Stimulated activated CD8-positive, alpha-beta memory T cell treated with anti-CD3 and anti-CD28 coated beads, Interleukin-7, amount 100 ng/mL, for 4 hours (primary cell): ENCODE measurements at regions not wholly inside any gene's neighbourhood (a gene's known extent, or its start where the extent isn't known, plus 50 kb on each side); places are given as distances from the start of the nearest gene placed in this dataset.

Experiments
- DNase-seq, 2 donors: peaks; one replicate each; pipeline ENCODE4 v3.0.0-alpha.2; 2020; ENCODE audit warnings: low read depth in 2 of 2

DNA sequence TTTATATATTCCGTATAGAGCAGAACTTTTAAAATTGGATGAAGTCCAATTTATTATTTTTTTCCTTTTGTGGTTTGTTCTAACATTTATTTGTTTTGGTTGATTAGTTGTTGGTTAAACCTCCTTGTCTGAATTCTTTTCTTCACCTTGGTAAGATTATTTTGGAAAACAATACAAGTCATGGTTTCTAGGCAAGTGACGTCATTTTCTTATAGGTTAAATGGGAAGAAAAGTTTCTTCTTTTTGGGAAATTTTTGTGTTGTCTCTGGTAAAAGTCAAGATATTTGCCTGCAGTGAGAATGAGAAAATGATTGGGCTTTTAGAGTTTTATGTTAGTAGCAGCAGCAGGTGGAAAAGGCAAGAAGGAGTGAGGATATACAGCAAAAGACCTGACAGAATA lies 197.9 kb downstream of the OTOR start:
- no peak for DNase-seq

DNA sequence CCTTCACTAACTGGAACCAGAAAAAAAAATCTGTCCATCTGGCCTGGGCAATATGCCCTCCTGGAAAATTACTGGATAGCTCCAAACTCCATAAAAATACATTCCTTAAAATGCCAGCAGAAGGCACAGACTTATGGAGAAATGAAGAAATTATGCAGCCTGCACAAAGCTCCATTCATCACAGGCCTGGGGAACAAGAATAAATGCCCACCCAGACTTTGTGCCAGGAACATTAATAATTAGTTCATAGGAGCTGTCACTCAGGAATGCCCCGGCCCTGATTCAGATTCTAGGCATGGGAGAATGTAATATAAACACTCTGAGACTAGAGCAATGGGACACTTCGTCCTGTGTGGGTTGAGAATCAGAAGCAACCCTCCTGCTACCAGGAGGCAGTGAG lies 199.3 kb downstream of the OTOR start:
- DNase-seq: no peak

DNA sequence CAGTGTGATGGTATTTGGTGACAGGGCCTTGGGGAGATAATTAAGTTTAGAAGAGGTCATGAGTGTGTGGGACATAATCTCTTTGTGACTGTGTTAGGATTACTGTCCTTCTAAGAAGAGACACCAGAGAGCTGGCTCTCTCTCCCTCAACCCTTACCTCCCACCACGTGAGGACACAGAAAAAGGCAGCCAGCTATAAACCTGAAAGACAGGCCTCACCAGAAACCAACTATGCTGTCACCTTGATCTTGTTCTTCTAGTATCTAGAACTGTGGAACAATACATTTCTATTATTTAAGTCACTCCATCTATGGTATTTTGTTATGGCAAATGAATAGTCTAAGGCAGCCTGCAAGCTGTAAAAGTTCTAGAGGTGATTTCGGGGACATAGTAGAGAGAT lies 203.7 kb downstream of the OTOR start:
- DNase-seq: no peak

DNA sequence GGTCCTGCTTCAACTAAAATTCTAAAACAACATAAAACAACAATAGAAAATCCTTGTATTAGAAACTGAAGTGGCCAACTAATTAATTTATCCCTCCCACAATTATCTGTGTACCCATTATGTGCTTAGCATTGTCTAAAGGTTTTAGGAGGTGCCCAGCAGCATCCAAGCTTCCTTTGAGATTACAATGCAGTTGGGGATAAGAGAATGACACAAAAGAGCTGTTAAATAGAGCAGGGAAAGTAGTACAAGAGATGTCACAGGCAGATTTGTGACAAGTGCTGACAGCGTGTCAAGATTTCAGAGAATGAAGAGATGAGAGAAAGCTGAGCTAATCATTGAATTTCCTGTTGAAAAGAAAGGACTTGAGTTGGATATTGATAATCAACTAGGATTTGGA lies 204.8 kb downstream of the OTOR start:
- no peak for DNase-seq

DNA sequence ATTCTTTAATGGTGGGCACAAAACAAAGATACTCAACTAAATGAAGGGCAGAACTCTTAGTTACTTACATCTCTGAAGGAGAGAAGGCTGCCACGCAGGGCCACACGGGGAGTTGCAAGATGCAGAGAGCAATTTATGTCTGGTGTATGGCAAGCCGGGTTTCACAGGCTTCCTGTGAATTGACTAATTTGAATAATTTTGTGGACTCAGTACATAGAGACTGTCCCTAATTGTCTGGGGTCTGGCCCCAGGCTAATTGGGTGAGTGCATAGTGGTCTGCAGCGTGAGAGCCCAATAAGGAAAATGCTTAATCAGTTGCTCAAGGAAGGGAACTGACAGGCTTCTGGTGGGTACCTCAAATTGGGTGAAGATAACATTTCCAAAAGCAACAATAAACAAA lies 205.7 kb downstream of the OTOR start:
- no peak for DNase-seq

DNA sequence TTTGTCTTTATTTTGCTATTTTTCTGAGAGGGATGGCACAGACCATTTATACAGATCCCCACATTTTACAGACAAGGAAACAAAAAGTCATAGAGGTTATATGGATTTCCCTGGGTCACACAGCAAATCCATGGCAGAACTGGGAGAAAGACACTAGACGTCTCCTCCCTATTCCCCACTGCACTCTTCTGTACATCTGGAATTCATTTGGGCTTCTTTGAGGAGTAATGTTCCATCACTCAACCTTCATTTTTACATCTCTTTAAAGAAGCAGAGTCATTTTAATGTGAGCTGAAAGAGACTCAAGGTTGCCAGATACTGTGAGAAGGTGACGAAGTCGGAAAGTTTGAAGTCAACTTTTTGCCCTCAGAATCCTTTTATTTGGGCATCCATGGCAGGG lies 207.3 kb downstream of the OTOR start:
- no peak for DNase-seq

DNA sequence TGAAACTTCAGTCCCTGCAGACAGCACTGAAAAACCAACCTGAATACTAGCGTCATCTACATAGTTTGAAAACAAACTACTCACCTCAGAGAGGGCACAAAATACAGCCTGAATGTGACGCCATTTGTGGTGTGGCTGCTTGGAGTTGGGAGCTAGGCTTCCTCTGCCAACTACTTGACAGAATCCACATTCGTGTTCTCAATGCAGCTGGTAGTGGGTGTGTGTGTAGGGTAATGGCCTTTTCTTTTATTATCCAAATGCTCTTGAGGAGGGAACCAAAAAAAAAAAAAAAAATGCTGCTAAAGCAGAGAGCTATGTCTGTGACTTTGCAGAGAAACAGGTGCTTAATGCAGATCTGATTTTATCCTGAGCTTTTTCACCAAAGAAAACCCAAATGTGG lies 207.8 kb downstream of the OTOR start:
- DNase-seq: no peak

DNA sequence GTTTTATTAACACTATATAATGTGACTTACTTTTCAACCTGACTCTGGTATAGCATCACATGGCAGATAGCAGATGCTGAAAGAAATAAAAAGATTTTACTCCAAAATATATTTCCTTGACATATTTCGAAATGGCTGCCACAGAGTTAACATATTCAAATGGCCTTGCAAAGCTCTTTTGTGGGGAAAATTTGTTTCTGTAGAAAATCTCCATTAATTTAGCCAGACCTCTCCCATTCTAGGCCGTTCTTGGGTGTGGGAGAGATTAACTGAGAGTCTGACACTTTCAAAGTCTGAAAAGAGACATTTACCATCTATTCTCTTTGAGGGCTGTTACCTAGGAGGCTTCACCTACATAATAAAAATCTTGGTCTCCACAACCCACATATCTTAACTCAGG lies 217.2 kb downstream of the OTOR start:
- no peak for DNase-seq

DNA sequence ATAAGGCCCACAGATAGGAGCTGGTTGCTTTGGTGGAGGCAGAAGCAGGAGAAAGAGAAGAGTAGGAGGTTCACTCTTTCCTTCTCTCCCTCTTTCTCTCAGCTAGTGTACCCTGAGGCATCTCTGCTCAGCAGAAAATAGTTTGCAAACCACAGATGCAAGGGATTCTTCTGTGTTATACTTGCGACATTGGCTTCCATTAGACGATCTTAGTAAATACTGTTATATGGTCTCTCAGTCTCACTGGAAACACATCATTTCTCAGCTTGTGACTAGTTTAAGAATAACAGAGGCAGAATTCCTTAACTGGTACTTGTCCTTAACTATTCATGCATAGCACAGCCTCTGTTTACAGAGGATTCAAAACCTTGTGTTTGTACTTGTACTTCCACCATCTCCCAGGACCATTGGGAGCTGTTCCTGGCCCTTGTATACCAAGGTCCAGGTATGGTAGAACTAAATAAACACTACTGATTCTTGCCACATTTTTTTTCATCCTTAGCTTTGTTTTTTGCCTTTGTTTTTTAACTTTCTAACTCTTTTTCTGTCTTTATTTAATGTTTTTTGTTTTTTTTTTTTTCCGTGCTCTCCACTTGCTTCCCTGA lies 218.2 kb downstream of the OTOR start:
- DNase-seq: no peak

DNA sequence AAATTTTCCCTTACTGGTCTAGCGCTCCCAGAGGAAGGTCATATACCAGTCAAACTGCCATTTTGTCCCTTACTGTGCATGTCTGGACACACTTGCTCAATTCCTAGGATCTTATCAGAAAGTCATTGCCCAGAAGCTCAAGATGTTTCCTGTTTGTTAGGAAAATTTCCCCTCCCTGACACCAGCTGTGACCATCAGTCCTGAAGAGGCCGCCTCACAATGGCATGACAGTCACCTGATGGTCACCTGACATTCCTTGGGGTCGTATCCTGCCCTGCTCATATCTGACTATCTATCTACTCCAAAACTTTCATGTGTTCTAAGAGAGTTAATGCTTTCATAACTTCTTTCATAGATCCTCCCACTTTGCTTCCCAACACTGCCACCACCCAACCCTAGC lies 219.9 kb downstream of the OTOR start:
- no peak for DNase-seq

DNA sequence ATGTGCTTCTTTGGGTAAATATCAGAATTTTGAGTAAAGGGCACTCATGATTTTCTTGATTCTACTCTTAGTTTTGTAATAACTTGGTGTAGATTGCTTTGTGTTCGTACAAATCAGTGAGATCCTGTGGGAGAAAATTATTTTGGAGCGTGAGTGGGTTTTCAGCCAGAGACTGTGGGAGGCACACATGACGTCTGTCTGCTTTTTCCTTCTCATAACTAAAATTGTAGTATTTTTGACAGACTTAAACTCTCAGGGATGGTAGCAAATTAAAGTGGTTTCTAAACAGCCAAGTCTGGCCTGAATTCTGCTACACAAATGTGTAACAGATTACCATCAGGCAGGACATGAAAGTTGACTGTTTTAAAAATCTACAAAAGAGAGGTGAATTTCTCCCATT lies 222.6 kb downstream of the OTOR start:
- no peak for DNase-seq

DNA sequence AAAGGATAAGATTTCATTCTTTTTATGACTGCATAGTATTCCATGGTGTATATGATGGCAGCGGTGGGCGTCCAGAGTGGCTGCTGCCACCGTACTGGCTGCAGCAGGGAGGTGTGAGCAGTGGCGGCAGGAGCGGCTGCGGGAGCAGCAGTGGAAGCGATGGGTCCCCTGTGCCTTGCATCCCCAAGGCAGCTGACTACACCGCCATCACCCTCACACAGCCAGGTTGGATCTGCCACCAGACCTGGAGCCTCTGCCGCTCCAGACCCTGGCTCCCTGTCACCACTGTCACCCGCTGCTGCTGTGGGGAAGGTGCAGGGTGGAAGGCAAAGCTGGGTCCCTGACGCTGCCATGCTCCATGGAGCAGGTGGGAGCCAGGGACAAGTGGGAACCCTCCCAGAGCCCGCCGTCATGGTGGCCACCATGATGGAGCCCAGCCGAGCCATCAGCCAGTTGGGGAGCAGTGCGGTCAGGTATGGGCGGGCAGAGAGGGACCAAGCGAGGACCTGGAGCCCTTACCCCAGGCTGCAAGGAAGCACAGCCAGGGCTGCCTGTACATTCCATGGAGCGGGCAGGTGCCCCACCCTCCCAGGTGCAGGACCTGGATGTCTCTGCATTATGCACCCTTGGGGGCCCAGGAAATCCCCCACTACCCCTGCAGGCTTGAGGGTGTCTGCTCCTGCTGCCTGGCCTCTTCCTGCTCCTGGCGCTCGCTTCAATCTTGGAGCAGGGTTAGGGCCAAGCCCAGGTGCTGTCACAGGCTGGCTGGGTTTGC lies 226.1 kb downstream of the OTOR start:
- DNase-seq: no peak

DNA sequence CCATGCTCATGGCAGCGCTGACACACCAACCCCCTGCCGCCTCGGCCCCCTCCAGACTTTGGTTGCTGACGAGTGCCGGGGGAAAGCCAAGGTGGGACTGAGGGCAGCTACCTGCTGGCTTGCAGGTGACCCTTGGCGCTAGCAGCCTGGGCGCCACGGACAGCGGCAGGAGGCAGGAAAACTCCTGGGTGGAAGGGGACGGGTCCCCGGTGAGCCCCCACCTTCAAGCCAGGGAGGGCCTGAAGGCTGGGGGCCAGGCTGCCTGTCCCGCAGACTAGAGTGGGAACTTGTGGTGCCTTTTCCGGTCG lies 226.7 kb downstream of the OTOR start:
- DNase-seq: no peak

DNA sequence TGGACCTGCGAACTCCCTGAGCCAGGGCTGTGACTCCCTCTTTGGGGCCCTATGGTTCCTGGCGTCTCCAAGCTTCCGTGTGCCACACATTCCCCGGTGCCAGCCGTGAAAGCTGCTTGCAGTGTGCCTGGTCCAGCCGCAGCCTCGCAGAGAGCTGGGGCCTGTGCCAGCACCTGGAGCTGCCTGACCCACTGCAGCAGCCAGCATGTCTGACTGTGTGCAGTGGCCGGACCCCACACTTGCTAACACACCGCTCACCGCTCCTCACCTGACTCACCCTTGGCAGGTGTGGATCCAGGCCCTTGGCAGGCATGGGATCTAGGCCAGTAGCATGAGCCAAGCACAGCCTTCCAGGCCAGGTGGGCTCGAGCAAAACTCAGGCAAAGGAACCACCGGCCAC lies 227.5 kb downstream of the OTOR start:
- no peak for DNase-seq

DNA sequence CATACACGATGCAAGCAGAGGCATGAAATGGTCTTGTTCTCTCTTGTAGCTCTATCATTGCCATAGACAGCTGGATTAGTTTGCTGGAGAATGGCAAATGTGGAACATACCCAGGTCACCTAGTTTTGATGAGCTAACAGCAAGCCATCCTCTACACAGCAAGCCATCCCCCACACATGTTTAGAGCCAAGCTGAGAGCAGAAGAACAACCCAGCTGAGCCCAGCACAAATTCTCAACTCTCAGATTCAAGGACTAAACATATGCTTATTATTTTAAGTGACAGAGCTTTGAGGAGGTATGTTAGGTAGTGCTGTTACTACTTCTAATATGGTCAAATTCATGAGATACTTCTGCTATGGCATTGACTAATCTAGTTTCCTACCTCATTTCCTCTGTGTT lies 230.3 kb downstream of the OTOR start:
- no peak for DNase-seq

DNA sequence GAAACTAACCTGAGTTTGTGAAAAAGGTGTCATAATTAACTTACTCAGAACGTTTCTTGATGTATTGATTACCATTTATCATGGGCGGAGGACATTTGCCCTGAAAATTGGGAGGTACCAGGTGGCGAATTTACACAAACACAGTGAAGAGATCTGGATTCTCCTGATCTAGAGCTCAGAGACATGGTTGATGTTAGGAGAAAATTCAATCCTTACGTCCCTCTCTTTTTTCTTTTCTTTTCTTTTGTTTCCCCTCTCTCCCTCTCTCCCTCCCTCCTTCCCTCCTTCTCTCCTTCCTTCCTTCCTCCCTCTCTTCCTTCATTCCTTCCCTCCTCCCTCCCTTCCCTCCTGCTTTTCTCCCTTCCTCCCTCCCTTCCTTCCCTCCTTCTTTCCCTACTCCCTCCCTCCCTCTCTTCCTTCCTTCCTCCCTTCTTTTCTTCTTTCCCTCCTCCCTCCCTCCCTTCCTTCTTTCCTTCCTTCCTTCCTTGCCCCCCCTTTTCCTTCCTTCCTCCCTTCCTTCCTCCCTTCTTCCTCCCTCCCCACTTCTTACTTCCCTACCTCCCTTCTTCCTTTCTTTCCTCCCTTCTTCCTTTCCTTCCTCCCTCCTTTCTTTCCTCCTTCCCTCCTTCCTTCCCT lies 234.1 kb downstream of the OTOR start:
- DNase-seq: no peak

DNA sequence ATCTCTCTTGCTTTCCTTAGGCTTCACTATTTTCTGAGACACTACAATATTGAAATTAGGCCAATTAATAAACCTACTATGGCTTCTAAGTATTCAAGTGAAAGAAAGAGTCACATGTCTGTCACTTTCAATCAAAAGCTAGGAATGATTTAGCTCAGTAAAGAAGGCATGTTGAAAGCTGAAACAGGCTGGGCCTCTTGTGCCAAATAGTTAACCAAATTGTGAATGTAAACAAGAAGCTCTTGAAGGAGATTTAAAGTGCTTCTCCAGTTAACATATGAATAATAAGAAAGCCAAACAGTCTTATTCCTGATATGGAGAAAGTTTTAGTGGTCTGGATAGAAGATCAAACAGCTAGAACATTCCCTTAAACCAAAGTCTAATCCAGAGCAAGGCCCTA lies 236.3 kb downstream of the OTOR start:
- no peak for DNase-seq

DNA sequence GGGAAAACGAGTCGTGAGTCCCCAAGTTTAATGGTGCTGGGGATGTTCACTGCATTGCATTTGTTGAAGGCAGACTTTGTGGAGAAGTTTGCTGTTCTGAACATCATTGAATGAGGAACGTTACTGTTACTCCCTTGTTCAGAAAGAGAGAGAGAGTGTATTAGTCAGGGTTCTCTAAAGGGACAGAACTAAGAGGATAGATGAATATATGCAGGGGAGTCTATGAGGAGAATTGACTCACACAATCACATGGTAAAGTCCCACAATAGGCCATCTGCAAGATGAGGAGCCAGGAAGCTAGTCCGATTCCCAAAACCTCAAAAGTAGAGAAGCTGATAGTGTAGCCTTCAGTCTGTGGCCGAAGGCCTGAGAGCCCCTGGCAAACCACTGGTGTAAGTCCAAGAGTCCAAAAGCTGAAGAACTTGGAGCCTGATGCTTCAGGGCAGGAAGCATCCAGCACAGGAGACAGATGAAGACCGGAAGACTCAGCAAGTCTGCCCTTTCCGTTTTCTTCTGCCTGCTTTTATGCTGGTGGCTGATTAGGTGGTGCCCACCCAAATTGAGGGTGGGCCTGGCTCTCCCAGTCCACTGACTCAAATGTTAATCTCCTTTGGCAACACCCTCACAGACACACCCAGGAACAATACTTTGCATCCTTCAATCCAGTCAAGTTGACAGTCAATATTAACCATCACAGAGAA lies 223.5 kb upstream of the PCSK2 start:
- DNase-seq: no peak

DNA sequence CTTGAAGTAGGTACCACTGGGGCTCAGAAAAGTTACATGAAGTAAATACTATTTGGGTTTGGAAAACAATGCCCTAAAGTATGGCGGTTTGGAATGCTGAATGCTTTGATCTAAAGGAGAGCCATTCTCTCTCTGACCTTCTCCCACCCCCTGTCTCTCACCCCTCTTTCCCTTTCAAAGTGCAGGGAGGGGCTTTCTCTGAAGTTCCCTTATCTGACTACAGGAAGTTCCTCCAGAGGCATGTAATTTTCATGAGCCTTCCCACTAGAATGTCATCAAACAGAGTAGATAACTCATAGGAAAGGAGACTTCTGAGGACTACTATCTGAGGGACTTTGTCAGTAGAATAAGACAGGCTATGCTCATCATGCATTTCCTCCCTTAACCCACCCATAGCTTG lies 216.7 kb upstream of the PCSK2 start:
- DNase-seq: no peak

DNA sequence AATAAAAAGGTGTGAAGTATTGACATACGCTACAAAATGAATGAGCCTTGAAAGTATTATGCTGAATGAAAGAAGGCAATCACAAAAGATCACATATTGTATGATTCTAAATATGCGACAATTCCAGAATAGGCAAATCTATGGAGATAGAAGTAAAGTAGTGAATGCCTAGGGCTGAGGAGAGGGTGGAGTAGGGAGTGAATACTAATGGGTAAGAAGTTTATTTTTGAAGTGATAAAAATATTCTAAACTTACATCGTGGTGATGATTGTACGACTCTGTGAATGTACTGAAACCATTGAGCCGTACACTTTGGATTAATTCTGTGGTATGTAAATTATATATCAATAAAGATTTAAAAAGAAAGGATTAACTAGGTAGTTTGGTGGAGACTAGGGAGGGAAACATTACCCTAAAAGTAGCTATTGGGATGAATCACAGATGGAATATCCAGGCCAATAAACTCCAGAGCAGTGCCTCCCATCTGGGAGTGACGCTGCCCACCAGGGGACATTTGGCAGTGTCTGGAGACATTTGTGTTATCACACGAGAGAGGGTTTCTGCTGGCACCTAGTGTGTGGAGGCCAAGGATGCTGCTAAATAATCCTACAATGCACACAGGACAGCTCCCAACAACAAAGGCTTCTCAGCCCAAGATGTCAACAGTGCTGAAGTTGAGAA lies 214.2 kb upstream of the PCSK2 start:
- no peak for DNase-seq

DNA sequence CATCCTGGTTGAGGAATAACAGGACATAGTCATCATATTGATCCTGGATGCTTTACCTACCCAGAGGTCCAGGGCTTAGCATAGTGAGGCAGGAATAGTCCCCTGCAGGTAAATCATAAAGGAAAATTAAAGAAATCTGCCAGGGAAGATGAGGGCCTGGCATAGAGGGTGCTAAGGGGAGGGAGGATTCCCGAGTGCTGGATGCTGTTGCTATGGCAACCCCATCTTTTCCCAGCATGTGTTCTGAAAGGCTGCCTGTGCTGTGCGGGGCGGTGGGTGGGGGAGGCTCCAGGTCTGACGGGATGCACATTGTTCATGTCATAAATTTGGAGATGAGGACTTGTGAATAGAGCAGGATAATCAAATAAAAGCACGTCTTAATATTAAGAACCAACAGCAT lies 212.6 kb upstream of the PCSK2 start:
- DNase-seq: no peak

DNA sequence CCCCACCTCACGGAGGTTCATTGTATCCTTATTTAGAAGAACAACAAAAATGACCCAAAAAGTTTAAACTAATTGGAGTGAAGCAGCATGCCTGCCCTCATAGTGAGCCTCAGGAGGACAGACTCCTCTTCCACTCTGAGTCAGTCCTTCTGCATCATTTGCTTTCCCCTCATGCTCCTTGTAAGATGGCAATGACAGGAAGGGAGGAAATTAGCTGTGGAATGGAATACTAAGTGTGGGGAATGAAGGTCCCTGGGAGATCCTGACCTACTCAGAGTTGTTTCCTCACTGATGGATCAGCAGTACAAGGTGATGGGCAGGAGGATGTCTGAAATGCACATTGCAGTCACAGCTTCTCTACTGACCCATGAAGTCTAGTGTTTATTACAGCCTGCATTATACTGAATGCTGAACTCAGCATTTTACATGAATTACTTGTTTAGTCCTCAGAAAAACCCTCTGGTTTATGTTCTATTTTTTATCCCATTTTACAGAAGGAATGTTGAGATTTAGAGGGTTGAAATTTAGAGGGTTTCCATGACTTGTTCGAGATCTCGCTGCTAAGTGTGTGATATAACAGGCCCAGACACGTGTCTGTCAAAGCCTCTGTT lies 212.0 kb upstream of the PCSK2 start:
- DNase-seq: no peak
